Gastroesophageal sphincter (tissue), 3 donors: ENCODE measurements at regions not wholly inside any gene's neighbourhood (a gene's known extent, or its start where the extent isn't known, plus 50 kb on each side); places are given as distances from the start of the nearest gene placed in this dataset.

Source experiments
- EP300 ChIP-seq: sonication (generic); formaldehyde crosslinking; IDR thresholded peaks from one replicate; pipeline ENCODE4 v1.6.1; 2017; ENCODE audit warnings: antibody characterized with exemption, mild to moderate bottlenecking
- POLR2A ChIP-seq, 2 donors: fragments of 450-650 bp; IDR thresholded peaks; one replicate each; pipeline ENCODE4 v1.6.1; 2017; ENCODE audit warnings: antibody characterized with exemption in 2 of 2, mild to moderate bottlenecking in 2 of 2, moderate library complexity in 1 of 2
- POLR2AphosphoS5 ChIP-seq: sonication (generic); formaldehyde crosslinking; IDR thresholded peaks from one replicate; pipeline ENCODE4 v1.6.1; 2017; ENCODE audit warnings: antibody characterized with exemption
- TF ChIP-seq, protein P1 (sequence below), 4 experiments: fragments of 200-600 bp in 2 of 4; fragments of 450-650 bp in 2 of 4; sonication (generic) in 1 of 4; IDR thresholded peaks; one replicate each; pipeline ENCODE4 v1.5.1; 2017 to 2019; ENCODE audit warnings: antibody characterized with exemption in 4 of 4, mild to moderate bottlenecking in 2 of 4, moderate library complexity in 2 of 4

DNA sequence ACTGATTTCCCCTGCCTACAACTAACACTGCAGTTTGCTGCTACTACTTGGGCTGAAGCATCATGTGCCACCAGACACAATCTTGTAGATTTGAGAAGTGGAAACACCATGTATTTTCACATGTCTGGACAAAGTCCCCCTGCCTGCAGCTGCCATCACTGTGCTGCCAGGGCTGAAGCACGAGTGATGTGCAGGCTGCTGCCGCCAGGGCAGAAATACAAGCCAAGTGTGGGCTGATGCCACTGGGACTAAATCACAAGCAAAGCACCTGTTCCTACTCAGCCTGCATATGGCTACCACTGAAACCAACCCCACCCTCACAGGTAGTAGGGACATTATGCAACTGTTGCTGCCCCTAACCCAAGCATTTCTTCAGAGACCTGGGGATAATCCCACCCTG lies 179.5 kb upstream of the SLC35G4 start:
- TF ChIP-seq POLR2A (IDR thresholded peaks at IDR 0.05) = no peak
- no peak for TF ChIP-seq EP300
- TF ChIP-seq, protein P1, sequence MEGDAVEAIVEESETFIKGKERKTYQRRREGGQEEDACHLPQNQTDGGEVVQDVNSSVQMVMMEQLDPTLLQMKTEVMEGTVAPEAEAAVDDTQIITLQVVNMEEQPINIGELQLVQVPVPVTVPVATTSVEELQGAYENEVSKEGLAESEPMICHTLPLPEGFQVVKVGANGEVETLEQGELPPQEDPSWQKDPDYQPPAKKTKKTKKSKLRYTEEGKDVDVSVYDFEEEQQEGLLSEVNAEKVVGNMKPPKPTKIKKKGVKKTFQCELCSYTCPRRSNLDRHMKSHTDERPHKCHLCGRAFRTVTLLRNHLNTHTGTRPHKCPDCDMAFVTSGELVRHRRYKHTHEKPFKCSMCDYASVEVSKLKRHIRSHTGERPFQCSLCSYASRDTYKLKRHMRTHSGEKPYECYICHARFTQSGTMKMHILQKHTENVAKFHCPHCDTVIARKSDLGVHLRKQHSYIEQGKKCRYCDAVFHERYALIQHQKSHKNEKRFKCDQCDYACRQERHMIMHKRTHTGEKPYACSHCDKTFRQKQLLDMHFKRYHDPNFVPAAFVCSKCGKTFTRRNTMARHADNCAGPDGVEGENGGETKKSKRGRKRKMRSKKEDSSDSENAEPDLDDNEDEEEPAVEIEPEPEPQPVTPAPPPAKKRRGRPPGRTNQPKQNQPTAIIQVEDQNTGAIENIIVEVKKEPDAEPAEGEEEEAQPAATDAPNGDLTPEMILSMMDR (IDR thresholded peaks at IDR 0.05) = no peak
- TF ChIP-seq POLR2AphosphoS5 = no peak
